ENCODE measurements at regions not wholly inside any gene's neighbourhood (a gene's known extent, or its start where the extent isn't known, plus 50 kb on each side); places are given as distances from the start of the nearest gene placed in this dataset.

- no peak for DNase-seq
- Mint-ChIP-seq H3K27ac (no peak overlapping the region), H3K4me3 (peak overlapping the region; percentile 29), H3K36me3 (ENCODE audit: low read depth) (no peaks in the 10 kb centered on the region), H3K4me1 (ENCODE audit: low read depth) (peaks cover 12% of the 10 kb centered on the region), H3K27me3 (peaks cover 71% of the 10 kb centered on the region), H3K9me3 (no peaks in the 10 kb centered on the region)
These were observed 256.4 kb upstream of the SOX21 start for GRCh38 chr13:94968757-94969086.

- Mint-ChIP-seq H3K4me3 (peak overlapping the region; percentile 29), H3K36me3 (ENCODE audit: low read depth) (no peaks in the 10 kb centered on the region), H3K9me3 (no peaks in the 10 kb centered on the region), H3K27ac (no peak overlapping the region), H3K4me1 (ENCODE audit: low read depth) (peaks cover 12% of the 10 kb centered on the region), H3K27me3 (peaks cover 75% of the 10 kb centered on the region)
- peak; percentile 28 for DNase-seq
These were observed 255.9 kb upstream of the SOX21 start for GRCh38 chr13:94968040-94968756.

GRCh38 chr13:94967183-94968039 is 255.1 kb upstream of the SOX21 start:
- no peaks in the 10 kb centered on the region for H3K36me3 Mint-ChIP-seq (ENCODE audit: low read depth)
- peaks cover 83% of the 10 kb centered on the region for H3K27me3 Mint-ChIP-seq
- peak overlapping the region; percentile 27 for H3K4me3 Mint-ChIP-seq
- no peaks in the 10 kb centered on the region for H3K9me3 Mint-ChIP-seq
- peak; percentile 45 for DNase-seq
- no peak overlapping the region for H3K27ac Mint-ChIP-seq
- H3K4me1 Mint-ChIP-seq (ENCODE audit: low read depth): peaks cover 12% of the 10 kb centered on the region

DNA sequence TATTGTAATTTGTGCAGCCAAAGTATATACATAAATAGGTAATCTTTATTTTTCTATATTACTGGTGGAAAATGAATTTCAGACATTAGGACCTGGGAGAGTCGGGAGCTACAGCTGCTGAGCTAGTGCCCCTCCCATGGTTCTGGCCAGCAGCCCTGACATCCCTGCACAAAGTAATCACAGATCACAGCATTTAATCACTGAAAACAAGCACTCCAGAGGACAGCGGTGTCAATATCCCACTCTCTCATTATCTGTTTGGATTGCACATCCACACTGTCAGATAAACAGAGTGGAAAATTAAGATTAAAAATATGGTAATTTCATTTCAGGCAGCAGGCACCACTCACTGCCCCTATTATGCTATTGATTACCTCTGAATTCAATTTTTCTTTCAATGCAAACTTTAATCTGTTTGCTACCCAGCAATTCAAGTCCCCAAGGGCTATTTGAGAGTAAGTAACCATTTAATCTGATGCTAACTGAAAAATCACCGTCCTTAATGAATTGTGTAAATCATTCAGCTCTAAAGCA is 254.1 kb upstream of the SOX21 start:
- peaks cover 83% of the 10 kb centered on the region for H3K27me3 Mint-ChIP-seq
- H3K4me1 Mint-ChIP-seq (ENCODE audit: low read depth): peaks cover 12% of the 10 kb centered on the region
- no peak overlapping the region for H3K4me3 Mint-ChIP-seq
- H3K36me3 Mint-ChIP-seq (ENCODE audit: low read depth): no peaks in the 10 kb centered on the region
- DNase-seq: no peak
- H3K9me3 Mint-ChIP-seq: no peaks in the 10 kb centered on the region
- H3K27ac Mint-ChIP-seq: no peak overlapping the region

DNA sequence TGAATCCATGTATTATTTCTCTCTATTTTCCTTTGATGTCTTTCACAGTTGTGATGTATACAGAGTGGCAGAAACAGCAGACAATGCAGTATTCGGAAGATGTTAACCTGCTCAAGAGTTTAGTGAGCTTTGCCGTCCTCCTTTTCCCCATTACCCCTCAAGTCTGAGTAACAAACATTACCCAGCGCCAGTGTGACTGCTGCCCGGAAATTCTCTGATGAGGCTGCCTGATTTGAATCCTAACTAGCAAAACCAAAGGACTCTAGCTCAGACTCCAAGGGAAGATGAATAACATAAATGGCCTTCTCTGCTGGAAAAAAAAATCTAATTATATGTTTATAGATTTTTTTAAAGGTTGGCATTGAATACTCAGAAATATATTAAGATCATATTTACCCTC is 247.3 kb upstream of the SOX21 start:
- Mint-ChIP-seq H3K4me3 (no peak overlapping the region), H3K4me1 (ENCODE audit: low read depth) (no peaks in the 10 kb centered on the region), H3K9me3 (no peaks in the 10 kb centered on the region), H3K27ac (no peak overlapping the region), H3K27me3 (peaks cover 46% of the 10 kb centered on the region), H3K36me3 (ENCODE audit: low read depth) (no peaks in the 10 kb centered on the region)
- no peak for DNase-seq

GRCh38 chr13:94956417-94957110 is 244.2 kb upstream of the SOX21 start:
- Mint-ChIP-seq H3K27ac (no peak overlapping the region), H3K27me3 (peaks cover 30% of the 10 kb centered on the region), H3K36me3 (ENCODE audit: low read depth) (no peaks in the 10 kb centered on the region), H3K9me3 (peaks cover 4% of the 10 kb centered on the region), H3K4me1 (ENCODE audit: low read depth) (no peaks in the 10 kb centered on the region), H3K4me3 (no peak overlapping the region)
- no peak for DNase-seq

- no peak for DNase-seq
- Mint-ChIP-seq H3K36me3 (ENCODE audit: low read depth) (no peaks in the 10 kb centered on the region), H3K27me3 (peaks cover 19% of the 10 kb centered on the region), H3K9me3 (peaks cover 4% of the 10 kb centered on the region), H3K4me3 (no peak overlapping the region), H3K27ac (no peak overlapping the region), H3K4me1 (ENCODE audit: low read depth) (no peaks in the 10 kb centered on the region)
These were observed 240.4 kb upstream of the SOX21 start for GRCh38 chr13:94952787-94953186.

DNA sequence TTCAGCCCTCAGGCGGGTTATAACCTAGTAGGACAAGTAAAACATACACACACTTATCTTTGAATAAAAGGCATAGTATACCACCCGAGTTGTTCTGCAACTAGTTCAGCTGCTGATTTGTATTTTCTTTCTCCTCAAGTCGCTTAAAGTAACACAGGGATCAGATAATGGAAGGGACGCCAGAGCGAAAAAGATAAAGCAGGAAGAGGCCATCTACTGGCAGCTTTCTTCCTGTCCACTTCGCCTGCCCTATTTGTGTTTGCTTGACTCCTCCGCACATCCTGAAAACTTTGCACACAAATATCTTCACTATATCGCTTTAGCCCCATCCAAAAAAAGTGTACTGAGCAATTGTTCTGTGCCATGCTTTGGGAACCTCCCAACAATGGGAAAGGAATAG is 238.0 kb upstream of the SOX21 start:
- Mint-ChIP-seq H3K27ac (no peak overlapping the region), H3K4me3 (no peak overlapping the region), H3K4me1 (ENCODE audit: low read depth) (no peaks in the 10 kb centered on the region), H3K36me3 (ENCODE audit: low read depth) (no peaks in the 10 kb centered on the region), H3K27me3 (peaks cover 29% of the 10 kb centered on the region), H3K9me3 (peaks cover 4% of the 10 kb centered on the region)
- no peak for DNase-seq

- H3K9me3 Mint-ChIP-seq: no peaks in the 10 kb centered on the region
- no peak overlapping the region for H3K27ac Mint-ChIP-seq
- peaks cover 26% of the 10 kb centered on the region for H3K27me3 Mint-ChIP-seq
- no peaks in the 10 kb centered on the region for H3K36me3 Mint-ChIP-seq (ENCODE audit: low read depth)
- H3K4me1 Mint-ChIP-seq (ENCODE audit: low read depth): no peaks in the 10 kb centered on the region
- H3K4me3 Mint-ChIP-seq: no peak overlapping the region
- no peak for DNase-seq
These were observed 235.6 kb upstream of the SOX21 start for GRCh38 chr13:94947965-94948371.

DNA sequence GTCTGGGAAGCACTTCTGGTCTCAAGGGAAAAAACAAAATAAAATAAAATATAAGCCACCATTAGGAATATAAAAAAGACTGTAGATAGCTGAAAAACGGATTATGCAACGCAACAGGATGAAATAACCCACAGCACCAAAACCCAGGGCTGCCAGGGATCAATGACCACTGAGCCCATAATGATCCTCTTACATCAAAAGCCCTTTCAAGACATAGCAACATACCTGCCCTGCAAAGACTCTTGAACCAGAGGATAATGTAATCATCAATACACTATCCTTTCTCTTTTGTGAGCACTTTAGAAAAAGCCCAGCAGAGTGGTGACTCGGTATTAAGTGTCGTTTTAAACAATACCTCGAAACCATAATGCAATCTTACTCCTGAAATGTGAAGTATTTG is 235.0 kb upstream of the SOX21 start:
- H3K27ac Mint-ChIP-seq: no peak overlapping the region
- DNase-seq: no peak
- H3K9me3 Mint-ChIP-seq: peaks cover 2% of the 10 kb centered on the region
- no peaks in the 10 kb centered on the region for H3K4me1 Mint-ChIP-seq (ENCODE audit: low read depth)
- no peak overlapping the region for H3K4me3 Mint-ChIP-seq
- peaks cover 26% of the 10 kb centered on the region for H3K27me3 Mint-ChIP-seq
- no peaks in the 10 kb centered on the region for H3K36me3 Mint-ChIP-seq (ENCODE audit: low read depth)

DNA sequence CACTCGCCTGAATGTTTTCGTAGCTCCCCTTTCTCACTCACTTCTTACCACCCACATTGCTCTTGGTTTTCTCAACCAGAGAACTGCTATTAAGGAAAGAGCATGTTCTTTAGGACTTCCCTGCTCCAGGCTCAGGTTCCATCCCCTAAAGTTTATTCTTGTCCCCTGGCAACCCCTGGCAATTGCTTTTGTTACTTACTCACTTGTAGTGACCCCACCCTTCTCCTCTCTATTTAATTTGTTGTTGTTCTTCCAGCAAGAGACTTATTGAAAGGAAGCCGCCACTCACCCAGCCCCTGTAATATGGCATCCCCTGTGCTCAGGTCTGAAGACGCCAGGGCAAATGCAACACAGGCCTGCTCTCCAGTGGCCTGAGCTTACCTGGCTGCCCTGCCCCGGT is 233.7 kb upstream of the SOX21 start:
- peaks cover 22% of the 10 kb centered on the region for H3K27me3 Mint-ChIP-seq
- no peaks in the 10 kb centered on the region for H3K36me3 Mint-ChIP-seq (ENCODE audit: low read depth)
- no peaks in the 10 kb centered on the region for H3K4me1 Mint-ChIP-seq (ENCODE audit: low read depth)

GRCh38 chr13:94938124-94938523 is 225.8 kb upstream of the SOX21 start:
- Mint-ChIP-seq H3K9me3 (peaks cover 2% of the 10 kb centered on the region), H3K27me3 (peaks cover 7% of the 10 kb centered on the region), H3K4me1 (ENCODE audit: low read depth) (no peaks in the 10 kb centered on the region), H3K4me3 (no peak overlapping the region), H3K27ac (no peak overlapping the region), H3K36me3 (ENCODE audit: low read depth) (no peaks in the 10 kb centered on the region)
- DNase-seq: no peak

More for the DNA sequence above, 233.7 kb upstream of the SOX21 start:
- no peak overlapping the region for H3K4me3 Mint-ChIP-seq
- H3K9me3 Mint-ChIP-seq: peaks cover 2% of the 10 kb centered on the region
- DNase-seq: no peak
- H3K27ac Mint-ChIP-seq: no peak overlapping the region

DNA sequence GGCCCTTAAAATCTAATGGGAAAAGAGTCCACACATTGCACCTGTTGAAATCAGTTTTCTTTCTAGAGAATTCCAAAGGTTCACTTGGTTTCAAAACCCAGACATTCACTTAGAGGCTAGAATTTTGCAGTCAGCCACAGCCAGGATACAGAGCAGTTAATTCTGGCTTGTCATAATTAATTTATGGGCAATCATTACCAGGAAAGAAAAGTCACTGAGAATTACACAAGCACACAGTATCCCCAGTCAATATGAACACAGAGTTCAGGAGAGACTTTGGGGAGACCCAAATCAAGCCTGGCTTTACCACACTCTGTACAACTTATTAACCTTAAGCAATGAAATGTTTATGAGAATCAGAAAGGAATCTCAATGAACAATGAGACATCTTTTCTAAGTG is 224.3 kb upstream of the SOX21 start:
- no peaks in the 10 kb centered on the region for H3K36me3 Mint-ChIP-seq (ENCODE audit: low read depth)
- peaks cover 7% of the 10 kb centered on the region for H3K27me3 Mint-ChIP-seq
- H3K9me3 Mint-ChIP-seq: no peaks in the 10 kb centered on the region
- H3K4me3 Mint-ChIP-seq: no peak overlapping the region
- no peak for DNase-seq
- no peak overlapping the region for H3K27ac Mint-ChIP-seq
- no peaks in the 10 kb centered on the region for H3K4me1 Mint-ChIP-seq (ENCODE audit: low read depth)

DNA sequence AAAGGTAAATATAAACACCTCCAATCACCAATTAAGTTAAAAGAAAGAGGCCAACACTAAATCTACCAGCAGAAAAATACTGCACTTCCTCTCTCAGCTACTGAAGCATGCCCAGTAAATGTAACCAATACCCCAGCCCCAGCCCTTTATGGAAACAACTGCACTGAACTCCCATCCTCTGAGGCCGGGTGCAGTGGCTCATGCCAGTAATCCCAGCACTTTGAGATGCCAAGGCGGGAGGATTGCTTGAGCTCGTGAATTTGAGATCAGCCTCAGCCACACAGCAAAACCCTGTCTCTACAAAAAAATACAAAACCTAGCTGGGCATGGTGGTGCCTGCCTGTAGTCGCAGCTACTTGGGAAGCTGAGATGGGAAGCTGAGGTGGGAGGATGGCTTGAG is 221.6 kb upstream of the SOX21 start:
- Mint-ChIP-seq H3K4me3 (no peak overlapping the region), H3K27ac (no peak overlapping the region), H3K4me1 (ENCODE audit: low read depth) (no peaks in the 10 kb centered on the region), H3K27me3 (peaks cover 6% of the 10 kb centered on the region), H3K36me3 (ENCODE audit: low read depth) (no peaks in the 10 kb centered on the region), H3K9me3 (no peaks in the 10 kb centered on the region)
- no peak for DNase-seq

Measured in activated T-cell treated with anti-CD3 and anti-CD28 coated beads, Interleukin-2, amount 50 U/mL, for 24 hours (primary cell).